ENCODE measurements at regions not wholly inside any gene's neighbourhood (a gene's known extent, or its start where the extent isn't known, plus 50 kb on each side); places are given as distances from the start of the nearest gene placed in this dataset.

GRCh38 chr17:34740565-34741520 is 161.5 kb downstream of the TMEM132E start:
- TF ChIP-seq CTCF (conservative IDR thresholded peaks at IDR 0.05 in 1 of 2, IDR thresholded peaks at IDR 0.05 in 1 of 2; ENCODE audit: low read depth in 1 of 2, low read length in 2 of 2), result no peak
- TF ChIP-seq EZH2 (IDR thresholded peaks at IDR 0.05; ENCODE audit: low read length, missing control alignments), result no peak

All from fibroblast of lung (primary cell).